ENCODE measurements at regions not wholly inside any gene's neighbourhood (a gene's known extent, or its start where the extent isn't known, plus 50 kb on each side); places are given as distances from the start of the nearest gene placed in this dataset.
"Not testable (repeated sequence)": the region's sequence is repeated elsewhere in the genome, so short reads cannot be mapped to it uniquely, and the experiment has no call there.

- H3K36me3 ChIP-seq: no peaks in the 10 kb centered on the region
- H3K27ac ChIP-seq: peak overlapping the region in 3 of 4 donors; percentile 21 to 53 (median 48)
- H3K27me3 ChIP-seq: no peaks in the 10 kb centered on the region
- peaks cover 0 to 8% (median 0%) of the 10 kb centered on the region in 4 donors for H3K4me1 ChIP-seq
- no peak for TF ChIP-seq CTCF (IDR thresholded peaks at IDR 0.05)
- no peak for TF ChIP-seq POLR2A (IDR thresholded peaks at IDR 0.05)
- no peak for DNase-seq
- peak overlapping the region in 2 of 4 donors; percentile 28 to 40 for H3K4me3 ChIP-seq
- H3K9me3 ChIP-seq: no peaks in the 10 kb centered on the region
These were observed 71.1 kb upstream of the LHFPL2 start for GRCh38 chr5:78719504-78720219.

GRCh38 chr5:78718824-78719223, 70.3 kb upstream of the LHFPL2 start:
- TF ChIP-seq CTCF (IDR thresholded peaks at IDR 0.05) (no peak), POLR2A (IDR thresholded peaks at IDR 0.05) (no peak)
- Histone ChIP-seq H3K4me1 (peaks cover 0 to 8% (median 0%) of the 10 kb centered on the region in 4 donors), H3K36me3 (no peaks in the 10 kb centered on the region), H3K27me3 (no peaks in the 10 kb centered on the region), H3K27ac (no peak overlapping the region), H3K4me3 (no peak overlapping the region), H3K9me3 (no peaks in the 10 kb centered on the region)
- DNase-seq: no peak

GRCh38 chr5:78717674-78718584, 69.4 kb upstream of the LHFPL2 start:
- DNase-seq: no peak
- H3K4me1 ChIP-seq: peaks cover 0 to 8% (median 0%) of the 10 kb centered on the region in 4 donors
- no peak overlapping the region for H3K27ac ChIP-seq
- no peaks in the 10 kb centered on the region for H3K27me3 ChIP-seq
- H3K4me3 ChIP-seq: no peak overlapping the region
- TF ChIP-seq CTCF (IDR thresholded peaks at IDR 0.05) (no peak), POLR2A (IDR thresholded peaks at IDR 0.05) (no peak)
- H3K9me3 ChIP-seq: no peaks in the 10 kb centered on the region
- H3K36me3 ChIP-seq: no peaks in the 10 kb centered on the region

GRCh38 chr5:78716206-78716605, 67.6 kb upstream of the LHFPL2 start:
- H3K9me3 ChIP-seq: no peaks in the 10 kb centered on the region
- no peaks in the 10 kb centered on the region for H3K27me3 ChIP-seq
- H3K36me3 ChIP-seq: no peaks in the 10 kb centered on the region
- peak overlapping the region in 2 of 4 donors; percentile 5 to 50 for H3K27ac ChIP-seq
- H3K4me1 ChIP-seq: no peaks in the 10 kb centered on the region
- TF ChIP-seq POLR2A (IDR thresholded peaks at IDR 0.05) (no peak), CTCF (IDR thresholded peaks at IDR 0.05) (no peak)
- H3K4me3 ChIP-seq: no peak overlapping the region
- DNase-seq: no peak

- H3K9me3 ChIP-seq, H3K4me1 ChIP-seq, H3K4me3 ChIP-seq, DNase-seq, H3K36me3 ChIP-seq, H3K27me3 ChIP-seq, H3K27ac ChIP-seq: not testable (repeated sequence)
These were observed 66.8 kb upstream of the LHFPL2 start for GRCh38 chr5:78715351-78715750.

GRCh38 chr5:78711670-78712069, 63.1 kb upstream of the LHFPL2 start:
- H3K36me3 ChIP-seq, H3K27ac ChIP-seq, H3K9me3 ChIP-seq, H3K4me3 ChIP-seq, H3K4me1 ChIP-seq, H3K27me3 ChIP-seq, DNase-seq: not testable (repeated sequence)

- not testable (repeated sequence) for H3K27ac ChIP-seq, H3K4me1 ChIP-seq, H3K4me3 ChIP-seq, H3K36me3 ChIP-seq, H3K27me3 ChIP-seq, H3K9me3 ChIP-seq
- DNase-seq: peak in 2 of 3 donors; percentile 57 to 72
These were observed 61.3 kb upstream of the LHFPL2 start for GRCh38 chr5:78709729-78710430.
